Pancreas (tissue), 10 donors: ENCODE measurements at regions not wholly inside any gene's neighbourhood (a gene's known extent, or its start where the extent isn't known, plus 50 kb on each side); places are given as distances from the start of the nearest gene placed in this dataset.

Experiments
- ATAC-seq, 4 donors: fragments of 200-7000 bp; cut with Tn5 transposase; one replicate each; pipeline versions ENCODE4 v1.8.0 to v1.9.1; 2020; ENCODE audit warnings: mild to moderate bottlenecking in 4 of 4, moderate library complexity in 4 of 4
- DNase-seq, 6 donors: peaks; one replicate each; pipeline ENCODE4 v3.0.0-alpha.2; 2020
- FAIRE-seq: peaks from 2 replicates; lab custom pipeline; 2012; peaks lifted over from hg19 to GRCh38; lab: Jason Lieb, UNC
- H3K27ac ChIP-seq, 4 donors: fragments of 200-600 bp; sonication (generic); 1 replicate in 3 of 4; 2 replicates in 1 of 4; pipeline versions ENCODE4 v1.5.0 to v1.8.0; 2020
- H3K27me3 ChIP-seq, 4 donors: fragments of 200-600 bp; one replicate each; pipeline ENCODE4 v1.8.0; 2021
- H3K36me3 ChIP-seq, 3 donors: fragments of 200-600 bp; sonication (generic) in 1 of 3; one replicate each; pipeline versions ENCODE4 v1.5.0 to v1.8.0; 2020 to 2021
- H3K4me1 ChIP-seq, 3 donors: fragments of 200-600 bp; one replicate each; pipeline ENCODE4 v1.8.0; 2021
- H3K4me3 ChIP-seq, 4 donors: fragments of 200-600 bp; sonication (generic) in 2 of 4; one replicate each; pipeline versions ENCODE4 v1.5.0 to v1.8.0; 2020 to 2021
- H3K9me3 ChIP-seq, 4 donors: fragments of 200-600 bp; one replicate each; pipeline ENCODE4 v1.8.0; 2021
- WGBS, 2 donors: extraction: QIAGEN DNeasy Blood & Tissue Kit; methylation state at CpG; one replicate each; pipeline ENCODE4 v1.1.7; 2013; 5-methylcytosine and 5-hydroxymethylcytosine counted together
- intact Hi-C, 3 donors: fragments of 100-400 bp; cut with DNase I; formaldehyde crosslinking; loops; one replicate each; pipeline versions ENCODE4 v1.11.1 to v1.14.2; 2022
- TF ChIP-seq, protein P1 (sequence below), 4 donors: fragments of 200-600 bp; sonication (generic) in 3 of 4; IDR thresholded peaks; one replicate each; pipeline versions ENCODE4 v1.5.0 to v1.8.0; 2021; ENCODE audit warnings: antibody characterized with exemption in 4 of 4
- donor health status: healthy with polysubstance abuse.
- donor health status: DM: no; HTN: no; CAD: no; lungs with moderate emphysema.
- donor health status: DM: no; HTN: no; CAD: no.
- donor health status: control.
- donor health status: control.
- donor health status: Bipolar disorder and iron deficiency.
- donor health status: DM: yes; HTN: yes; CAD: no.
- donor health status: DM: no; HTN: no; CAD: no.
- donor health status: DM: no; HTN: no; CAD: no.
- donor health status: DM: yes; HTN: yes; CAD: no.

DNA sequence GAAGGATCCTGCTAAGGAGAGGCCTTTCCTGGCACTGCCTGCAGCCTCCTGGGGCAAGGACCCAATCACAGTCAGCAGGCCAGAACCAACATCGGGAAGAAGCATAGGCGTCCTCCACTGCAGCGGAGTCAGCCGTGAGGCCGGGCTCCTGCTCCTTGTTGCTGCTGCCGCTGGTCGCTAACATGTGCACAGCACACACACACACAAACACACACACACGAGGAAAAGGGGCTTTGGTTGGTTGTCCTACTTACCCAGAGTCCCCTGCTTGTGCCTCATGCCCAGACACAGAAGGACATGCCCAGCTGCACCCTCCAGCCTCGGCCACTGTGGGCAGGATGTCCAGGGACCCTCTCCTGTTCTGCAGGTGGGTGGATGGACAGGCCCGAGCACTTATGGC is 209.4 kb downstream of the GLI2 start:
- DNase-seq (peak in 1 of 6 donors; percentile 47), FAIRE-seq (no peak), ATAC-seq (no peak)
- H3K27ac ChIP-seq, result no peak overlapping the region
- H3K36me3 ChIP-seq, result no peaks in the 10 kb centered on the region
- no peak overlapping the region for H3K4me3 ChIP-seq
- intact Hi-C loops, result no loop called here
- H3K4me1 ChIP-seq, result peaks cover 0 to 3% (median 0%) of the 10 kb centered on the region in 3 donors
- no peaks in the 10 kb centered on the region for H3K9me3 ChIP-seq
- H3K27me3 ChIP-seq, result no peaks in the 10 kb centered on the region
- TF ChIP-seq, protein P1, sequence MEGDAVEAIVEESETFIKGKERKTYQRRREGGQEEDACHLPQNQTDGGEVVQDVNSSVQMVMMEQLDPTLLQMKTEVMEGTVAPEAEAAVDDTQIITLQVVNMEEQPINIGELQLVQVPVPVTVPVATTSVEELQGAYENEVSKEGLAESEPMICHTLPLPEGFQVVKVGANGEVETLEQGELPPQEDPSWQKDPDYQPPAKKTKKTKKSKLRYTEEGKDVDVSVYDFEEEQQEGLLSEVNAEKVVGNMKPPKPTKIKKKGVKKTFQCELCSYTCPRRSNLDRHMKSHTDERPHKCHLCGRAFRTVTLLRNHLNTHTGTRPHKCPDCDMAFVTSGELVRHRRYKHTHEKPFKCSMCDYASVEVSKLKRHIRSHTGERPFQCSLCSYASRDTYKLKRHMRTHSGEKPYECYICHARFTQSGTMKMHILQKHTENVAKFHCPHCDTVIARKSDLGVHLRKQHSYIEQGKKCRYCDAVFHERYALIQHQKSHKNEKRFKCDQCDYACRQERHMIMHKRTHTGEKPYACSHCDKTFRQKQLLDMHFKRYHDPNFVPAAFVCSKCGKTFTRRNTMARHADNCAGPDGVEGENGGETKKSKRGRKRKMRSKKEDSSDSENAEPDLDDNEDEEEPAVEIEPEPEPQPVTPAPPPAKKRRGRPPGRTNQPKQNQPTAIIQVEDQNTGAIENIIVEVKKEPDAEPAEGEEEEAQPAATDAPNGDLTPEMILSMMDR (IDR thresholded peaks at IDR 0.05), result no peak
- 82 to 83% methylated on average over 10 of the region's 10 CpGs for WGBS, 2 donors

DNA sequence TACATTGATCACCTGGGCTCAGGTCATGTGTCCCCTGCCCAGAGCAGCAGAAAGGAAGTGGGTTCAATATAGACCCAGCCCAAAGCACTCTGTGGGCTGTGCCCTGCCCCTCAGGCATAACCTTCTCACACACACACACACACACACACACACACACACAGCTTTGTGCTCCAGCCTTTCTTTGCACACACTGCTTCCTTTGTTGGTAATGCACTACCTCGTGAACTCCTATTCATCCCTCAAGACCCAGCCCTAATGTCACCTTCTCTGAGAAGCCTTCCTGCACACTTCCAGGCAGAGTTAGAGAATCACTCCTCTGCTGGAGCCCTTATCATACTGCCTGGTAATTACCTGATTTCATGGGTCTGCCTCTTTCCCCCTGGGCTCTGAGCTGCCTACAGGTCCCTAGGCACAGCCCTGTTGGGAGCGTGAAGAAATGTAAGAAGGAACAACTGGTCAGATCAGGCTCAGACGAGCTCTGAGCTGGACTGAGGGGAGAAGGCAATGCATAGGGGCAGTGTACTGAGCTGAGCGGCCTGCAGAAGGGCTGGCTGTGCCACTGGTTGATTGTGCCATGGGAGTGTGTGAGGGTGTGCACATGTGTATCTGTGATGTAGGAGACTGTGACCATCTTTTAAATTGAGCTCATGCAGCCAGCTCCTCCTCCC is 210.3 kb downstream of the GLI2 start:
- intact Hi-C loops, result no loop called here

DNA sequence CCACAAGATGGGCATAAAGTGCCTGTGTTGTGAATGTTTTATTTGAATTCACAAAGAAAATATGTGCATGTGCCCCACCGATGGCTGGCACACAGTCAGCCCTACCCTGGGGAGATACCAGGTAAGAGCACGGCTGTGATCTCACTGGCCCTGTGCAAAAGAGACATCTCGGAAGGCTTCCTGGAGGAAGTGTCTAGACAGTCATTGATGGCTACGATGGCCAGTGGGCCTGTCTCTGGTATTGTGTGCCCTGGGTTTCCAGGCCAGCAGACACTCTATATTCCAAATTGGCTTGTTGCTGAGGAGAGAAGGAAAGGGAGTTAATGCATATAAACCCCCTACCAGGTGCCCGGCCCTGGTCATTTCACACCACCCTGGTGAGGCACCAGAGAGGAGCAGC is 211.7 kb downstream of the GLI2 start:
- intact Hi-C loops, result no loop called here
- DNase-seq, result peak in 1 of 6 donors; percentile 22
- FAIRE-seq, result no peak
- TF ChIP-seq, protein P1 (IDR thresholded peaks at IDR 0.05), result no peak
- Histone ChIP-seq H3K4me1 (peaks cover 0 to 3% (median 0%) of the 10 kb centered on the region in 3 donors), H3K27me3 (no peaks in the 10 kb centered on the region), H3K36me3 (no peaks in the 10 kb centered on the region), H3K27ac (no peak overlapping the region), H3K4me3 (no peak overlapping the region), H3K9me3 (no peaks in the 10 kb centered on the region)
- ATAC-seq, result no peak
- 93 to 95% methylated on average over 5 of the region's 5 CpGs for WGBS, 2 donors

More for the DNA sequence above, 210.3 kb downstream of the GLI2 start:
- WGBS, 2 donors, result 93 to 96% methylated on average over 4 of the region's 4 CpGs
- FAIRE-seq (no peak), DNase-seq (peak in 1 of 6 donors; percentile 8), ATAC-seq (no peak)
- no peak overlapping the region for H3K4me3 ChIP-seq
- H3K9me3 ChIP-seq, result no peaks in the 10 kb centered on the region
- H3K27ac ChIP-seq, result no peak overlapping the region
- H3K36me3 ChIP-seq, result no peaks in the 10 kb centered on the region
- TF ChIP-seq, protein P1 (IDR thresholded peaks at IDR 0.05), result no peak
- H3K27me3 ChIP-seq, result no peaks in the 10 kb centered on the region
- H3K4me1 ChIP-seq, result peaks cover 0 to 3% (median 0%) of the 10 kb centered on the region in 3 donors

DNA sequence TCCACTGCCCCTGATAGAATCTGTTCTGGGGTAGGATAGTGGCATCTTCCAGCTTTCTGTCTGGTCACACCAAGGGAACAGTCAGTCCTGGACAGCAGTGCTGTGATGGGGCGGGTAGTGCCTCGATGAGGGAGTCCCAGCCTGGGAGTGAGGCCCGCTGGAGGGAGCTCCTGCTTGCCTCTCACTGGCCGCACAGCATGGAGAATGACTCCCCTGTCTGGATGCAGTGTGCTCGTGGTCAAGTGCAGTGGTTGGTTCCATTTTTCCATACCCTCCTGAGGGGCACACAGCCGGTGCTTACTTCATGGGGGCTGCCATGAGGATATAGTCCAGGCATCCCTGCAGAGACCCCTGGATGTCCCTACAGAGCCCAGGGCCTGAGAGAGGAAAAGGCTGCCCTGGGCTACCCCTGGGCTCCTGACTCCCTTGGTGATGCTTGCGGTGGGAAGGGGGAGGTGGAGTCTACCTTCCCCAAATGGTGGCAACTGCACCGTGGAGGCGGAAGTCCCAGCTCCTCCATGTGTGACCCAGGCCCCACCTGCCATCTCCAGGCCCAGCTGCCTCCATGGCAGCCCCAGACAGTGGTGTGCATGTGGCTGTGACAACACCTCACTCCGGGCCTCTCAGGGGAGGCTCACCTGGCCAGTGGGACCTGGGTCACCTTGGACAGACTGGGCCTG is 212.5 kb downstream of the GLI2 start:
- Histone ChIP-seq H3K4me3 (no peak overlapping the region), H3K27ac (no peak overlapping the region), H3K27me3 (no peaks in the 10 kb centered on the region), H3K9me3 (no peaks in the 10 kb centered on the region), H3K4me1 (peaks cover 0 to 3% (median 0%) of the 10 kb centered on the region in 3 donors), H3K36me3 (no peaks in the 10 kb centered on the region)
- DNase-seq, result peak in 1 of 6 donors; percentile 43
- 94% methylated on average over 9 to 10 of the region's 10 CpGs for WGBS, 2 donors
- intact Hi-C loops, result no loop called here
- FAIRE-seq, result no peak
- no peak for ATAC-seq
- TF ChIP-seq, protein P1 (IDR thresholded peaks at IDR 0.05), result no peak

DNA sequence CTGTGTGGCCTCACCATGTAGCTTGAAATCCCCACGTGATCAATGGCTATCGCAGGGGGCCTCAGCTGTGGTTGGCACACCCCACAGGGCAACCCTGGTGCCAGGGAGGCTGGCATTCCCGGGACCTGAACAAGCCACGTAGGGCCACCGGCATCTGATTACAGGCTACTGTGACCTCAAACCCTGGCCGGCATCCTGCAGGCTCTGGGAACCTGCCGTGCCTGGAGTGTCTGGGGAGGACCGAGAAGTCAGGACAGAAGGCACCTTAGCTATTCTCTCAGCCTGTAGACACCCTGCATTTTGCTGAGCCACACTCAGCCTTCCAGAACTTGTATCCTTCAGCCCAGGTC is 213.0 kb downstream of the GLI2 start:
- FAIRE-seq (no peak), DNase-seq (no peak), ATAC-seq (peak in 3 of 4 donors; percentile 15 to 56 (median 35))
- no peak overlapping the region for H3K27ac ChIP-seq
- TF ChIP-seq, protein P1 (IDR thresholded peaks at IDR 0.05), result no peak
- intact Hi-C loops, result no loop called here
- no peaks in the 10 kb centered on the region for H3K27me3 ChIP-seq
- WGBS, 2 donors, result 46 to 61% methylated on average over 8 of the region's 8 CpGs
- H3K4me3 ChIP-seq, result no peak overlapping the region
- H3K4me1 ChIP-seq, result peaks cover 0 to 3% (median 0%) of the 10 kb centered on the region in 3 donors
- no peaks in the 10 kb centered on the region for H3K9me3 ChIP-seq
- H3K36me3 ChIP-seq, result no peaks in the 10 kb centered on the region
